Tibial nerve (tissue), 4 donors: ENCODE measurements at regions not wholly inside any gene's neighbourhood (a gene's known extent, or its start where the extent isn't known, plus 50 kb on each side); places are given as distances from the start of the nearest gene placed in this dataset.

Experiments used
- DNase-seq, 2 donors: peaks; one replicate each; pipeline ENCODE4 v3.0.0-alpha.2; 2019; ENCODE audit warnings: low spot score in 2 of 2
- H3K27ac ChIP-seq, 4 donors: fragments of 200-600 bp; sonication (generic) in 3 of 4; one replicate each; pipeline ENCODE4 v1.5.1; 2017 to 2019; ENCODE audit warnings: mild to moderate bottlenecking in 1 of 4
- H3K27me3 ChIP-seq, 2 donors: fragments of 200-600 bp; sonication (generic) in 1 of 2; one replicate each; pipeline versions ENCODE4 v1.5.1 to v1.6.0; 2017 to 2019
- H3K36me3 ChIP-seq, 3 donors: fragments of 200-600 bp; sonication (generic); one replicate each; pipeline ENCODE4 v1.5.1; 2018 to 2019
- H3K4me1 ChIP-seq, 4 donors: fragments of 200-600 bp; sonication (generic) in 3 of 4; one replicate each; pipeline ENCODE4 v1.5.1; 2017 to 2019
- H3K4me3 ChIP-seq, 4 donors: fragments of 200-600 bp; sonication (generic) in 3 of 4; one replicate each; pipeline ENCODE4 v1.5.1; 2017 to 2019; ENCODE audit warnings: mild to moderate bottlenecking in 1 of 4, moderate library complexity in 1 of 4
- H3K9me3 ChIP-seq, 4 donors: fragments of 200-600 bp; sonication (generic) in 3 of 4; one replicate each; pipeline ENCODE4 v1.5.1; 2017 to 2019
- EP300 ChIP-seq, 2 donors: sonication (generic); formaldehyde crosslinking; IDR thresholded peaks; one replicate each; pipeline ENCODE4 v1.6.1; 2017; ENCODE audit warnings: antibody characterized with exemption in 2 of 2, mild to moderate bottlenecking in 1 of 2
- POLR2A ChIP-seq, 2 donors: fragments of 450-650 bp; IDR thresholded peaks; one replicate each; pipeline ENCODE4 v1.6.1; 2017; ENCODE audit warnings: antibody characterized with exemption in 2 of 2, mild to moderate bottlenecking in 2 of 2, moderate library complexity in 2 of 2
- WGBS, 2 donors: methylation state at CpG; one replicate each; pipeline ENCODE4 v1.1.5; 2018; 5-methylcytosine and 5-hydroxymethylcytosine counted together
- TF ChIP-seq, protein P1 (sequence below), 5 experiments: fragments of 200-600 bp in 3 of 5; fragments of 450-650 bp in 2 of 5; sonication (generic) in 3 of 5; IDR thresholded peaks; one replicate each; pipeline ENCODE4 v1.5.1; 2016 to 2019; ENCODE audit warnings: antibody characterized with exemption in 5 of 5, mild to moderate bottlenecking in 3 of 5, moderate library complexity in 2 of 5

DNA sequence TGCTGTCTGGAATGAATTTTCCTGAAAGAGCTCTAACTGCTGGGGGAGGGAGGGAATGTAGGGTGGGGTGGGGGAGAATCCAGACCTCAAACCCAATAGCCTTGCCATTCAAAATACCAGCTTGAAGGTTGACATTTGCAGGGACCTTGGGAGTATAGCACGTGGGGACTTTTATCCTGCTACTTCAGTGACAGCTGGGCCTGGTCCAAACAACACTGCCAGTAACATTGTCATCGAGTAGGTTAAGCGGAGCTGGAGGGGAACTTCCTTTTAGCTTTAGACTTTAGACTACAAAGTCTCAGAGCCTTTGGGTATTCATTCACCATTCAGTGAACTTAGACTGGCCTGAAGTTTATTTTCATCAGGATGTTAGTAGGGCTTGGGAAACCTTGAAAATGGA lies 248.7 kb downstream of the MEIS1 start:
- Histone ChIP-seq H3K4me3 (no peak overlapping the region), H3K36me3 (no peaks in the 10 kb centered on the region), H3K9me3 (no peaks in the 10 kb centered on the region), H3K27ac (no peak overlapping the region), H3K4me1 (no peaks in the 10 kb centered on the region), H3K27me3 (no peaks in the 10 kb centered on the region)
- no peak for DNase-seq
- 48 to 50% methylated on average over 3 of the region's 3 CpGs for WGBS, 2 donors
- no peak for TF ChIP-seq EP300 (IDR thresholded peaks at IDR 0.05)
- TF ChIP-seq POLR2A (IDR thresholded peaks at IDR 0.05), result no peak
- TF ChIP-seq, protein P1, sequence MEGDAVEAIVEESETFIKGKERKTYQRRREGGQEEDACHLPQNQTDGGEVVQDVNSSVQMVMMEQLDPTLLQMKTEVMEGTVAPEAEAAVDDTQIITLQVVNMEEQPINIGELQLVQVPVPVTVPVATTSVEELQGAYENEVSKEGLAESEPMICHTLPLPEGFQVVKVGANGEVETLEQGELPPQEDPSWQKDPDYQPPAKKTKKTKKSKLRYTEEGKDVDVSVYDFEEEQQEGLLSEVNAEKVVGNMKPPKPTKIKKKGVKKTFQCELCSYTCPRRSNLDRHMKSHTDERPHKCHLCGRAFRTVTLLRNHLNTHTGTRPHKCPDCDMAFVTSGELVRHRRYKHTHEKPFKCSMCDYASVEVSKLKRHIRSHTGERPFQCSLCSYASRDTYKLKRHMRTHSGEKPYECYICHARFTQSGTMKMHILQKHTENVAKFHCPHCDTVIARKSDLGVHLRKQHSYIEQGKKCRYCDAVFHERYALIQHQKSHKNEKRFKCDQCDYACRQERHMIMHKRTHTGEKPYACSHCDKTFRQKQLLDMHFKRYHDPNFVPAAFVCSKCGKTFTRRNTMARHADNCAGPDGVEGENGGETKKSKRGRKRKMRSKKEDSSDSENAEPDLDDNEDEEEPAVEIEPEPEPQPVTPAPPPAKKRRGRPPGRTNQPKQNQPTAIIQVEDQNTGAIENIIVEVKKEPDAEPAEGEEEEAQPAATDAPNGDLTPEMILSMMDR (IDR thresholded peaks at IDR 0.05), result no peak

DNA sequence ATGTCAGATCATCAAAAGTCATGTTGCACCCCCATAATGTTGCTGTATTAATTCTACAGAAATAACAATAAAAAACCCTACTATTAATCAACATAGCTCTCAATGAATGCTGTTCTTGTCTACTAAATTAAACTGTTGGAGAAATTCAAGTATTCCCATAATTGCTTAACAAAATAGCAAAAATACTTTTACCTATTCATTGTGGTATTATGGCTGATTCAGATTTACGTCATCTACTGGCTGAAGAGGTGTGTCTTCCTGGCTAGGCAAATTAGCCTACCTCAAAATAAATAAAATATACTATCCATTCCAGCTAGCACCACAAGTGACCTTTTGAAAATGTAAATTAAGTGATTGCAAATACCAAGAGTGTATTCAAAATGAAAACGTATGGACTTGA lies 249.4 kb downstream of the MEIS1 start:
- Histone ChIP-seq H3K9me3 (no peaks in the 10 kb centered on the region), H3K27me3 (no peaks in the 10 kb centered on the region), H3K4me1 (no peaks in the 10 kb centered on the region), H3K4me3 (no peak overlapping the region), H3K36me3 (no peaks in the 10 kb centered on the region), H3K27ac (no peak overlapping the region)
- WGBS, 2 donors, result 62 to 70% methylated on average over 2 of the region's 2 CpGs
- no peak for TF ChIP-seq EP300 (IDR thresholded peaks at IDR 0.05)
- DNase-seq, result no peak

DNA sequence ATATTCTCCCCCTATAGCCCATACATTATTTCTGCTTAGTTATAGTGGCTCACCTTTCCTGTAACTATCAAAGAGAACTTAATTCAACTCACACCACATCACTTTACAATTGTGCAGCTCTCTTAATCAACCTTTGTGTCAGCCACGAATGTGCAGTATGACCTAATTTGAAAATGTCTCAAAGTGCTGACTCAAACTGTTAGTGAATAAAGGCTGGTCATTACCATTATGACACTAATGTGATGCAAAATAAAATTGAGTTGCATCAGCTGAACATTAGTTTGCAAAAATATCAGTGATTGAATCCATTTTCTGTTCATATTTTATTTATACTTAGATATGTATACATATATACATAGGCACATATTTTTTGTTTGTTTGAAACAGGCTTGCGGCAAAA lies 251.8 kb downstream of the MEIS1 start:
- H3K27me3 ChIP-seq, result no peaks in the 10 kb centered on the region
- 62 to 78% methylated on average over 2 of the region's 2 CpGs for WGBS, 2 donors

DNA sequence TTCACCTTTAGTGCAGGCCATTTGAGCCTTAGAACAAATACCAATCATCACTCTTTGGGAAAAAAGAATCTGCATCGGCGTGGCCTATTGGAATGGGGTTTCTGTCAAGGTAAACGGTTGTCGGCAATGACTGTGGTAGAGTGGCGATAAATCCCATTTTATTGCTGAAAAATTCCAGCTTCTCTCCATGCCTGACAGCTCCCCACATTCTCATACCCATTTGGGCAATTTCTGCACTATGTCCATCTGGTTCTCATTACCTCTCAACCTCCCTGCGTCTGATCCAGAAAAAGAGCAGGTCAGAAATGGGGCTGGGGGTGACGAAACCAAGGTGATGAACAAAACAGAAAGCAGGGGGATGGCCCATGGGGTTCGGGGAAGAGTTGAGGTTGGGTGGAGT lies 254.0 kb downstream of the MEIS1 start:
- TF ChIP-seq EP300 (IDR thresholded peaks at IDR 0.05), result no peak
- TF ChIP-seq, protein P1 (IDR thresholded peaks at IDR 0.05), result no peak
- no peak for TF ChIP-seq POLR2A (IDR thresholded peaks at IDR 0.05)
- WGBS, 2 donors, result 80 to 81% methylated on average over 8 of the region's 8 CpGs
- Histone ChIP-seq H3K27ac (no peak overlapping the region), H3K27me3 (no peaks in the 10 kb centered on the region), H3K9me3 (no peaks in the 10 kb centered on the region), H3K4me1 (no peaks in the 10 kb centered on the region), H3K4me3 (no peak overlapping the region), H3K36me3 (no peaks in the 10 kb centered on the region)
- DNase-seq, result no peak

More for the DNA sequence above, 251.8 kb downstream of the MEIS1 start:
- Histone ChIP-seq H3K27ac (no peak overlapping the region), H3K4me1 (no peaks in the 10 kb centered on the region), H3K9me3 (no peaks in the 10 kb centered on the region), H3K36me3 (no peaks in the 10 kb centered on the region), H3K4me3 (no peak overlapping the region)
- TF ChIP-seq, protein P1 (IDR thresholded peaks at IDR 0.05), result no peak
- TF ChIP-seq EP300 (IDR thresholded peaks at IDR 0.05) (no peak), POLR2A (IDR thresholded peaks at IDR 0.05) (no peak)
- DNase-seq, result no peak

DNA sequence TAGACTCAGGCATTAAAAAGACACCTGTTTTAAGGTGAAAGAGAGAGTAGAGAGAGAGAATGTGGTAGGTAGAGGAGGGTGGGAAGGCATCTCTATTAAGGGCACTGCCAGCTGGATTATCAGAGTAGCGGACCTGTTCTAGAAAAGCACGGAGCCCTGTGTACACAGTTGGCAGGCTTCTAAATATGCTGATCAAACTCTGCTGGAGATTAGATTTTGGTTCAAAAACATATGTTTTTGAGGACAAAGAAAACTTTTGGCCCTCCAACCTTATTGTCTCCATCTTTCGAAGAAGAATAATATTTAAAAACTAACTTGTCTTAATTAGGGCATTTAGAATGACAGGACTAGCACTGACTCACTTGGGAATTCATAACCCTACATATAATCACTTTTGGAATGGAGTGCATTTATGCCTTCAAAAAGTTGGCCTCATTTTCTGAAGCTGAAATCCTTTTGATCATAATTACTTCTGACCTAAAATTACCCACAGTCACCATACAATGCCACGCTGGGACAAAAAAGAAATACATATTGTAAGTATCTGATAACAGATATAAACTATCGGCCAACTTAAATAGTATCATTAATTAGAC lies 254.6 kb downstream of the MEIS1 start:
- no peak overlapping the region for H3K4me3 ChIP-seq
- H3K9me3 ChIP-seq, result no peaks in the 10 kb centered on the region
- H3K4me1 ChIP-seq, result no peaks in the 10 kb centered on the region
- TF ChIP-seq POLR2A (IDR thresholded peaks at IDR 0.05) (no peak), EP300 (IDR thresholded peaks at IDR 0.05) (no peak)
- TF ChIP-seq, protein P1 (IDR thresholded peaks at IDR 0.05), result no peak
- H3K36me3 ChIP-seq, result no peaks in the 10 kb centered on the region
- no peak for DNase-seq
- 84 to 86% methylated on average over 5 of the region's 5 CpGs for WGBS, 2 donors
- no peak overlapping the region for H3K27ac ChIP-seq
- H3K27me3 ChIP-seq, result no peaks in the 10 kb centered on the region
